GM13976 (cell line): ENCODE measurements at regions not wholly inside any gene's neighbourhood (a gene's known extent, or its start where the extent isn't known, plus 50 kb on each side); places are given as distances from the start of the nearest gene placed in this dataset.

Source experiments
- DNase-seq: peaks from one replicate; pipeline ENCODE4 v3.0.0; 2012; ENCODE audit warnings: low spot score
- CTCF ChIP-seq: IDR thresholded peaks from 2 replicates; pipeline ENCODE4 v1.5.1; 2012; ENCODE audit warnings: borderline replicate concordance, mild to moderate bottlenecking; ENCODE audit not compliant: insufficient read depth; ENCODE audit errors: extremely low read depth, missing control alignments, control extremely low read depth
- in situ Hi-C: fragments of 300-500 bp; cut with MboI; formaldehyde crosslinking; loops from one replicate; pipeline ENCODE4 v1.12.0; 2022; ENCODE audit warnings: low sequenced_read_pairs, mixed read lengths, inconsistent platforms; ENCODE audit not compliant: unreplicated experiment

- TF ChIP-seq CTCF: no peak
- in situ Hi-C loops: no loop called here
- no peak for DNase-seq
Measured at GRCh38 chr4:55175779-55176231, 50.4 kb upstream of the KDR start.

- no peak for DNase-seq
- no peak for TF ChIP-seq CTCF
- in situ Hi-C loops: no loop called here
Measured at GRCh38 chr4:55176497-55176896, 51.1 kb upstream of the KDR start.

- in situ Hi-C loops: no loop called here
- TF ChIP-seq CTCF: no peak
Measured at GRCh38 chr4:55177461-55177860, 52.1 kb upstream of the KDR start.

GRCh38 chr4:55178226-55179005 is 53.0 kb upstream of the KDR start:
- no peak for DNase-seq
- no peak for TF ChIP-seq CTCF
- in situ Hi-C loops: no loop called here

More at GRCh38 chr4:55177461-55177860, 52.1 kb upstream of the KDR start:
- DNase-seq: no peak

GRCh38 chr4:55181010-55182005 is 55.9 kb upstream of the KDR start:
- no peak for DNase-seq
- in situ Hi-C loops: no loop called here
- TF ChIP-seq CTCF: no peak

GRCh38 chr4:55183926-55184599 is 58.7 kb upstream of the KDR start:
- in situ Hi-C loops: no loop called here
- DNase-seq: no peak
- TF ChIP-seq CTCF: no peak
